ENCODE measurements at regions not wholly inside any gene's neighbourhood (a gene's known extent, or its start where the extent isn't known, plus 50 kb on each side); places are given as distances from the start of the nearest gene placed in this dataset.
"Not testable (repeated sequence)": the region's sequence is repeated elsewhere in the genome, so short reads cannot be mapped to it uniquely, and the experiment has no call there.

DNA sequence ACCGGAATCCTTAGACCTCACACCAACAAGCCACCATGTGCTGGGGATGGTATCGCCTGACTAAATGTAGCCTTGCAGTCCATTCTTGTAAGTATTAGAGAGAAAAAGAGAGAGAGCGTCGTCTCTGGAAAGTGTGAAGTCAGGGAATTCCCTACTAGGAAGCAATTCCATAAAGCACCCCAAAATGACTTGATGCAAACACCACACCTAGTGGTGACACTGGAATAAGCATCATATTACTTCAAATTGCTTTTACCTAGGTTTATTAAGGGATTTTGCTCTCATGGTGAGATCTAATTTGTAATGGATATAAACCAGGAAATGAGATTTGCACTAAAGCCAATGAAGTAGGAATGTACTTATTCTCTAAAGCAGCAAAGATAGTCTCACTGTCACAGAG is 111.4 kb upstream of the METTL9 start:
- not testable (repeated sequence) for DNase-seq (ENCODE audit: low spot score)

- DNase-seq (ENCODE audit: low spot score) = not testable (repeated sequence)
Measured at GRCh38 chr16:21499046-21499445, 100.3 kb upstream of the METTL9 start.

DNA sequence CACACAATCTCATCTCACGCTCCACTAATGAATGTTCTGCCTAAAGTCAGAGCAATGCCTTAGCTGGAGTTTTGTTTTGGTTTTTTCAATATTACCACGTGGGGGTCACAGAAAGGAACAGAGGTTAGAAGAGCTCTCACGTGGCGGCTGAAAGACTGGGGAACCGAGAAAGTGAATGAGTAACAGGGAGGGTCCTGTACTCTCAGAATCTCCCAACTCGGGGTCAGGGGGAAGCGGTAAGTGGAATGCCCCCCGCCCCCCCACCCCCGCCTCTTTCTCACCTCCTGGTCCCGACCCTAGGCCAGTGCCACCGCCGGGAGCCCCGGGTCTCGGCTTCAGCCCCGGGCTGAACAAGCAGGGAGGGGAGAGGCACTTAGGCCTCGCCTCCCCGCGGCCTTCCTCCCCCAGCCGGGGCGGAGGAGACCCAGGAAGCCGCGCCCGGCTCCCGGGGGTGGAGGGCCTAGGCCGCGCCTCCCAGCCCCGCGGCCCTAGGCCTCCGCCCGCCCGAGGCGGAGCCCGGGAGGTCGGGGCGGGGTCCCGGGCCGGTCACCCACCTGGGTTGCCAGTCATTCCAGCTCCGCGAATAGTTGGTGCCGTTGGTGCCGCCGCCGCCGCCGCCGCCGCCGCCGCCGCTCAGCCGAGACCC is 98.0 kb upstream of the METTL9 start:
- not testable (repeated sequence) for DNase-seq (ENCODE audit: low spot score)

- DNase-seq (ENCODE audit: low spot score) = peak; percentile 92
Measured at GRCh38 chr16:21501869-21502667, 97.3 kb upstream of the METTL9 start.

GRCh38 chr16:21503574-21503920 is 95.8 kb upstream of the METTL9 start:
- DNase-seq (ENCODE audit: low spot score) = not testable (repeated sequence)

DNA sequence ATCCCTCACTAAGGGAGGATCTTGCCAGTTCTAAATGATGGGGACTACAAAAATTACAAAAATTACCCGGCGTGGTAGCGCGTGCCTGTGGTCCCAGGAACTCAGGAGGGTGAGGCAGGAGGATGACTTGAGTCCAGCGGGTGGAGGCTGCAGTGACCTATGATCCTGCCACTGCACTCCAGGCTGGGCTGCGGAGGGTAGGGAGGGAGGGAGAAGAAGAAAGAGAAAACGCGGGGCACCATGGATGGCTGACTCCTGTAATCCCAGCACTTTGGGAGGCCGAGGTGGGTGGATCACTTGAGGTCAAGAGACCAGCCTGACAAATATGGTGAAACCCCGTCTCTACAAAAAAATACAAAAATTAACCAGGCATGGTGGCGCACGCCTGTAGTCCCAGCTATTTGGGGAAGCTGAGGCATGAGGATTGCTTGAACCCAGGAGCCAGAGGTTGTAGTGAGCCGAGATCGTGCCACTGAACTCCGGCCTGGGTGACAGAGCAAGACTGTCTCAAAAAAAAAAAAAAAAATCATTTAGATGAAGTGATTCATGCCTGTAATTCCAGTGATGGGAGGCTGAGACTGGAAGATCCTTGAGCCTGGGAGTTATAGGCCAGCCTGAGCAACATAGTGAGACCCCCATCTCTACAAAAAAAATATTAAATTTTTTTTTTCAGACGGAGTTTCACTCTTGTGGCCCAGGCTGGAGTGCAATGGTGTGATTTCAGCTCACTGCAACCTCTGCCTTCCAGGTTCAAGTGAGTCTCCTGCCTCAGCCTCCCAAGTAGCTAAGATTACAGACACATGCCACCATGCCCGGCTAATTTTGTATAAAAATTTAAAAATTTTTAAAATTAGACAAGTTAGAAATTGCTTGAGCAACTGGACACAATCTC is 95.2 kb upstream of the METTL9 start:
- DNase-seq (ENCODE audit: low spot score) = not testable (repeated sequence)

- DNase-seq (ENCODE audit: low spot score) = not testable (repeated sequence)
Measured at GRCh38 chr16:21505751-21506520, 93.4 kb upstream of the METTL9 start.

GRCh38 chr16:21506857-21507456 is 92.4 kb upstream of the METTL9 start:
- DNase-seq (ENCODE audit: low spot score) = not testable (repeated sequence)

GRCh38 chr16:21507631-21508305 is 91.6 kb upstream of the METTL9 start:
- DNase-seq (ENCODE audit: low spot score) = not testable (repeated sequence)

DNA sequence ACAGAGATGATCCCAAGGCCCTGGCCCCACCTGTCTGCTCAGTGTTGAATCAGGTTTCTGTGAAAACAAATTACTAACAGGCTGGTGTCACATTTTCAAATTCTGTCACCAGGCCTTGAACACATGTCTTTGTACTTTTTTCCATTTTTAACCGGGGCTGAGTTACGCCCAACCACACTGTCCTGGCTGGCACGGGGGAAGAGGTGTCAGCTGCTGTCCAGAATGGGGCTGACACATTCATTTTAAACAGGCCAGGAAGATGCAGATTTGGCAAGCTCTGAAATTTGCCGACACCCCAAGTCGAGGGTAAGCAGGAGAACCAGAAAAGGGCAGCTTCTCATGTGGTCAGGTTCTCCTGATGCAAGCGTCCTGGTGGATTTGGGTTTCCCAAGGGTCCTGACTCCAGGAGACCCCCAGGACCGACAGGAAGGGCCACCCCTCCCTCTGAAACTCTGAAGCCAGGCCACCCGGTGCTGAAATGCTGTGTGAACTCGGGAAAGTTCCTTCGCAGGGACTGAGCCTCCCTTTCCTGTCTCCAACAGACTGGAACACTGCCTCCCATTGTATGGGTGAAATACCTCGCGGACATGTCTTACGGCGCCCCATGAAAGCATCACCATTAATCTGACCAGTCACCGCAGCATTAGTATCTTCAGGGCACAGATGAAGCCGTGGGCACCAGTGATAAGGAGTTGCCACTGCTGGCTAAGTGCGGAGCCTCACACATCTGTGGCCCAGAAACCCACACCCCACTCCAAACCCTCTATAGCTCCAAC is 90.5 kb upstream of the METTL9 start:
- DNase-seq (ENCODE audit: low spot score) = not testable (repeated sequence)

DNA sequence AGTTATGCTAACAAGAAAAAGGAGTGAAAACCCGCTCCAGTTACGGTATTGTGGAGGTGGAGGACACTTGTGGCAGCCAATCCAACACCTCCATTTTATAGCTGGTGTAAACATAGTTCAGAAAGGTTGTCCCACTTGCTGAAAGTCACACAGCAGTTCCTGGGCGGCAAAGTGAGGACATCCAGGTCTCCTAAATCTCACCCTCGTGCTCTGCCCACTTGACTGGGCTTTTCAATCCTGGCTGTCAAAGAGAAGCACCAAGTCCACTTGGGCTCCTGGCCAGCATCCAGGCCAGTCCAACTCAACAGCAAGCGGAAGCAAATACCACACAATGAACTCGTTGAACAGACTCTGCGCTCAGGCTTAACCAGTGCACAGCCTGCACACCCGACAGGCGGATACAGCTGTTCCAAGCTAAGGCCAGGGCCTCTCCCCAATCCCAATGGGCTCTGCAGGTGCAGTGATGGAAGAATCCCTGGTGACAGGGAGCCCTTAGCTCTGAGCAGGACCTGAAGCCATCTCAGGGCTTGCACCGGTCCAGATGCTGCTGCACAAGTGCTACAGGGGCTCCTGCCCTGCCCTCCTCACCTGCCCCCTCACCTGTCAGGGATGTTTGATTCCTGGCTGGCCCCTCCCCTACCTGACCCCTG is 89.8 kb upstream of the METTL9 start:
- DNase-seq (ENCODE audit: low spot score) = not testable (repeated sequence)

DNA sequence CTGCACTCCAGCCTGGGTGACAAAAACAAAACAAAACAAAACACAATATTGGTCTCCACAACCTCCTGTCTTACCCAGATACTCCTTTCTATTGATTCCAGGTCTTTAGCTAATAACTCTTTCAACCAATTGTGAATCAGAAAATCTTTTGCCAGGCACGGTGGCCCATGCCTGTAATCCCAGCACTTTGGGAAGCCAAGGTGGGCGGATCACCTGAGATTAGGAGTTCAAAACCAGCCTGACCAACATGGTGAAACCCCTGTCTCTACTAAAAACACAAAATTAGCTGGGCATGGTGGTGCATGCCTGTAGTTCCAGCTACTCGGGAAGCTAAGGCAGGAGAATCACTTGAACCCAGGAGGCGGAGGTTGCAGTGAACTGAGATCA is 88.5 kb upstream of the METTL9 start:
- not testable (repeated sequence) for DNase-seq (ENCODE audit: low spot score)

- not testable (repeated sequence) for DNase-seq (ENCODE audit: low spot score)
Measured at GRCh38 chr16:21511315-21512210, 87.8 kb upstream of the METTL9 start.

- DNase-seq (ENCODE audit: low spot score) = peak; percentile 47
Measured at GRCh38 chr16:21512280-21513192, 86.8 kb upstream of the METTL9 start.

DNA sequence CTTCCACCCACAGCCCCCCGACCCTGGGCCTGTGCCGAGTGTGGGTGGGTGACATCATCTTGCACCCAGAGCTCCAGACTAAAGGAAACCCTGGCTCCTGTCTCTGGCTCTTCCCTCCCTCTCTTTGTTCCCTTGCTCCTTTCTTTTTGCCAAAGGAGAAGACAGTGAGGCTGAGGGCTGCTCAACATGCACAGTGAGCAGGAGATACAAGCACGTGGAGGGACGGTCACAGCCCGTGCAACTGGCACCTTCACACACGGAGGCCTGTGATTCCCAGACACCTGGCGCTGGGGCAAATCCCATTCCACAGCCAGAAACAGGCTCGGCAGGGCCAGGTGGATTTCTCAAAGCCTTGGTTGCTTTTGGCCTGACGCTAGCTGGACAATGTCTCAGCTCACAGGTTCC is 86.0 kb upstream of the METTL9 start:
- DNase-seq (ENCODE audit: low spot score) = peak; percentile 35

GRCh38 chr16:21513812-21514473 is 85.4 kb upstream of the METTL9 start:
- DNase-seq (ENCODE audit: low spot score) = not testable (repeated sequence)

DNA sequence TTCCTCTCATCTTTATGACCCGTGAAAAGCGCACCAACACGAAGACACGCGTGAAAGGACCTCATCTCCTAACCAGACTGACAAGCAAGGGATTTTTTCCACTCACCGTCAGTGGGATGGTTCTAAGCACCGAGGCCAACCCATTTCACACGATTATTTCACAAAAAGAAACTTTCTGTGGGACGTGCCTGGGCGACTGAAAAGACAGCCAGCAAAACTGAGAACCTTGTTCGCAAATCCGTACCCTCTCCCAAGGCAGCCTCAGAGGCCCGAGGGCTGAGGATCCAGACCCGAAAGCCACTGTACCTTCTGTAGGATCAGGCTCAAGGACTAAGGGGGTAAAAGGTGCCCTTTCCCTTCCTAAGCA is 84.9 kb upstream of the METTL9 start:
- not testable (repeated sequence) for DNase-seq (ENCODE audit: low spot score)

Measured in D341Med (cell line).